Endometrium (tissue), 2 donors: ENCODE measurements at regions not wholly inside any gene's neighbourhood (a gene's known extent, or its start where the extent isn't known, plus 50 kb on each side); places are given as distances from the start of the nearest gene placed in this dataset.
"Not testable (repeated sequence)": the region's sequence is repeated elsewhere in the genome, so short reads cannot be mapped to it uniquely, and the experiment has no call there.

Source experiments
- FAIRE-seq: peaks from 2 replicates; lab custom pipeline; 2012; peaks lifted over from hg19 to GRCh38; lab: Jason Lieb, UNC
- donor health status: control.
- donor health status: control.

DNA sequence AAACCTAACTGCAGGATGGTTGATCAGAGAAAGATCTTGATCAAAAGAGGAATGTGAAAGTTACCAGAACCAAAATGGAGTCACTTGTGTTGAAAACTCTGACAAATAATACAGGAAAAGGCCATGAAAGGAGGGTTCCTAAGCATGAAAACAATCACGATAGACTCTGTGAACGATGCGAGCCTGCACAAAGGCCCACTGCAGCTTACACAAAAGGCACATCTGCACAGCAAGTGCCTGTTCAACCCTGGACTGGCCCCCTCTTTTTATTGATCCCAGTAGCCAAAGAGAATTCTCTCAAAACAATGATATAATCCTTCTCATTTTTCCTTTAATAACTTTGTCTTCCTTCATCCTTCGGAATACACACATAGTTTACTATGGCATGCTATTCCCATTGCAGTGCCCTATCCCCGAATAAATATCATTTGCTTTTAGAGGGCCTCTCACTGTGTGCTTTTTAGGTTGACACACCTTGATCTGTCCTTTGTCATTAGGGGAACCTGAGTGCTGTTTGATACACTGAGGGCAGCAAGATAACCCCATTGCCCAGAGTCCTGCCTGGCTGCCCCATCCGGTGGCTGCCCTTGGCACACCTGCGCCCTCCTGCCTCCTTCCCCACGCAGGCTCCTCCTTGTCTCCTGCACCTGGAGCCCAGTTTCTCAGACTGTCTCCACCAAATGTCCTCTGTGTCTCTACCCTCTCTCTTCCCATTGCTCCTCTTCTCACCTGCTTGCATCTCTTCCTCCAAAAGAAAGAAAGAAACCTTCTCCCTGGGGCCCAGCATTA, 98.3 kb upstream of the FRMD1 start:
- FAIRE-seq, result no peak

DNA sequence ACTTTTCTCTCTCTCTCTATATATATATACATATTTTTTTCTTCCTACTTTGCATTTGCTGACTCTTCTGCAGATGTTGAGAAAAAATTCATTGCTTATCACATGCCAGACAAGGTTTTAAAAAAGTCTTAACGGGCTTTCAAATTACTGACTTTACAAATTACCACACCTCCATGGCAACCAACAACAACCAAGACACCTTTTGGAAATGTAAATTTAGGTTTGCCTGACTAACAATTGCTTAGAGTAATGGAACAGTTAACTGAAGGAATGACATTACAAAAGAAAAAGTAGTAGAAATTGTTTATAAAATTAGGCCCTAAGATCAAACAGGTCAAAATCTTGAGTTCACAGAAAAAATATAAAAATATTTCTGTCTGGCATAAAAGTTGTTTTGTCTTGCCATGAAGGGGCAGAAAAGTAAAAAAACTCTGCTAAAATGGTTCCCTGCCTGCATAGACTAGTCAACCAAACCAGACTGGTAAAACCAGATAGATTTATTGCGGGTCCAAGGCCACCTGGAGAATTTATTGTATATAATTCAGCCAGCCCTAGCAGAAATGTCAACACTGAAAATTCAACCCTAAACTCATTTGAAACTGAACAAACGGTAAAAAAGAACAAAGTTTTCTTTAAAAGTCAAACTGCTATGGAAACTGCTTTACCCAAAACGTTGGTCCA, 92.8 kb upstream of the FRMD1 start:
- FAIRE-seq, result no peak

DNA sequence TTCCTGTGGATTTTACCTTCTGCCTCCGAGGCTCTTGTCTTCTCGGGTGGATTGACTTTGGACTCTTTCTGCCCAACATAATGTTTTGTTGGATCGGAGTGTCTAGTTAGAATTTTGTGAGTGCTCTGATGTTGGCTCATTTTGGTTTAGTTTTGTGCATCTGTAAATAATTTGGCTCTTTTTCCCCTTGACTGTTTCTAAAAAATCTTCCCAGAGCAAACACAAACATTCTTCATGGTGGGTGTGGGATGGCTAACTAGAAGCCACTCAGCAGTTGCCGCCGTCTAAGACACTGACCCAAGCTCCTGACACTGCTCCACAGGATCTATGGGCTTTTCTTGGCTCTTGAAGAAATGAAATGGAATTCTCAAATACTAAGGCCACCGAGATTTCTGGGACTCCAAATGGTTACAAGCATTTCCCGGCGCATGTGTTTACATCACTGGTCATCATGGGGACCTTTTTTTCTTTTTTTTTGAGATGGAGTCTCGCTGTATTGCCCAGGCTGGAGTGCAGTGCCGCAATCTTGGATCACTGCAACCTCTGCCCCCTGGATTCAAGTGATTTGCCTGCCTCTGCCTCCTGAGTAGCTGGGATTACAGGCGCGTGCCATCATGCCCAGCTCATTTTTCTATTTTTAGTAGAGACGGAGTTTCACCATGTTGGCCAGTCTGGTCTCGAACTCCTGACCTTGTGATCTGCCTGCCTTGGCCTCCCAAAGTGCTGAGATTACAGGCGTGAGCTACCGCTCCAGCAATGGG, 92.0 kb upstream of the FRMD1 start:
- no peak for FAIRE-seq

DNA sequence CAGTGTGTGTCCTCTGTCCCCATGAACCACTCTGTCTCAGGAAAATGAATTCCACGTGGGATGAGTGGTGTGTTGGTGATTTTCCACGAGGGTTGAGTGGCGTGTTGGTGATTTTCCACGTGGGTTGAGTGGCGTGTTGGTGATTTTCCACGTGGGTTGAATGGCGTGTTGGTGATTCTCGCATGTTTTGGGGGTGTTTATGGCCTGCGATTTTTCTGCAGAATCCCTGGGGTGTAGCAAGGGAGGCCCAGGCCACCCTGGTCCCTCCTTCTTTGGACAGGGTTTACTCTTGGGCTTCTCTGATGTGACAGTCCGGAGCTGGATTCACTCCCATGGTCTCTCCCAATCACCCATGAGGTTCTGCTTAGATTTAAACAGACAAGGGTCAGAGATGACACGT, 90.6 kb upstream of the FRMD1 start:
- no peak for FAIRE-seq

DNA sequence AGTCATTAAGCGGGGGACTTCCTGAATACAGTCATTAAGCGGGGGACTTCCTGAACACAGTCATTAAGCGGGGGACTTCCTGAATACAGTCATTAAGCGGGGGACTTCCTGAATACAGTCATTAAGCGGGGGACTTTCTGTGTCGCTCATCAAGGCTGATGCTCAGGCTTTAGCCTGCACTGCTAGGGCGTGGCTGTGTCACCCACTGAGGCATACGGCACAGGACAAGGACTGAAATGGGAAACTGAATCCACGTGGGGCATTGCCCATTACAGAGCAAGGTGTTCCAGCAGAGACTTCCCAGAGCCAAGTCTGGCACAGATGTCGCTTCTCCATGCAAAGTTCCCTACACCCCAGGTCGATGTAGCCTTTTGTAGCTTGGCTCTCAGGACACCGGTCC, 89.9 kb upstream of the FRMD1 start:
- not testable (repeated sequence) for FAIRE-seq

DNA sequence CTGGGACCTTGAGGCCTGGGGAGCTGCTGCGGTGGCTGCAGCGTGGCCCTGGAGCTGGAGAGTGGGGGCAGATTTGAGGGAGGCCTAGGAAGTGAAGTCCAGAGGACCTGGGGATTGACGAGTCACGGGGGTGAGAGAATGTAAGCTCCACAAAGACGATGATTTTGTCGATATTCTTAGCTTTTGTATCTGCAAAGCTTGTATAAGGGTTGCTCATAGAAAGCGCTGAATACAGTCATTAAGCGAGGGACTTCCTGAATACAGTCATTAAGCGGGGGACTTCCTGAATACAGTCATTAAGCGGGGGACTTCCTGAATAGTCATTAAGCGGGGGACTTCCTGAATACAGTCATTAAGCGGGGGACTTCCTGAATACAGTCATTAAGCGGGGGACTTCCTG, 89.3 kb upstream of the FRMD1 start:
- FAIRE-seq, result not testable (repeated sequence)

DNA sequence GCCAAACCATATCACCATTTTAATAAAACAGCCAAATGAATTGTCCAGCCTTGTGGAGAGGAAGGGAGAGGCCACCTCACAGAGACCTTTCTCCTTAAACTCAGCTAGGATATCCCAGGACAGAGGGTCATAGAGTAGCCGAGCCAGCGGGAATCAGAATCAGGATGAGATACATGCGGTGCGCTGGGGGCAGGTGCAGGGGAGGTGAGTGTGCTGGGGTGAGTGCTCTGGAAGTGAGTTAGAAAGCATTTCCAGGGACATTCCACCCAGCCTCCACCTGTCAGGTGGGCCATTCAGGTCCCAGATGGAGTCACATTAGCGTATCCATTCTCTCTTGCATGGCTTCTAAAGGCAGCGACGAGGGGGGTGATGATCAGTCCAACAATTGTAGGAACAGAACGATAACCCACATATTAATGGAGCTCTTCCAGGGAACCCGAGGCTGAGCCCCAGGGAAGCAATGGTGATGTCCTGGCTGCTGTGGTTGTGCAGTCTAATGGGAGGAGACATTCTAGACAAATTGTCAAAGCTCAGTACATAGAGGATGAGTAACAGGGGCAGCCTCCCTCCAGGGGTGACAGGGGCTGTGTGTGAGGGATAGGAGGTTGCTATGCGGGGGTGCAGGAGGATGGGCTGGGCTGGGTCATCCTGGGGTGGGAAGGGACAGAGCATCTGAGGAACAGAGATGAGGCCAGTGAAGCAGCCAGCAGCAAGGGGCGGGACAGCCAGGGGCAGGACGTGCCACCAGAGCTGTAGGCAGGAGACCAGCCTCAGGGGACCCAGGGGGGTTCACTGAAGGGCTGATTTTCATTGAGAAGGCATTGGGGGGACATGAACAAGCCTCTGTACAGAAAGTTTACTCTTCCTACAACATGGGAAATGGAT, 88.7 kb upstream of the FRMD1 start:
- FAIRE-seq, result no peak

DNA sequence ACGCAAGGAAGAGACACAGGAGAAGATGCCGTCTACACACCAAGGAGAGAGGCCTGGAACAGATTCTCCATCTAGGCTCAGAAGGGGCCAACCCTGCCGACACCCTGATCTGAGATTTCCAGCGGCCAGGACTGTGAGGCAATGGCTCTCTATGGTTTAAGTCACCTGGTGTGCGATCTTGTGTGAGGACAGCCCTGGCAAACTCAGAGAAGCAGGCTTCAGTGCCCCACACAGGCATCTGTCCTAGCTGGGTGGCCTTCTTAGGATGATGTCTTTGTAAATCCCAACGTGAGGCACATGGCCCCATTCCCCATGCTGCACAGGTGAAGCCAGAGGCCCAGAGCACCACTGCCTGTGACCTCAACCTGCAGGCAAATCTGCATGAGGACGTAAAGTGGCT, 87.6 kb upstream of the FRMD1 start:
- FAIRE-seq, result no peak

DNA sequence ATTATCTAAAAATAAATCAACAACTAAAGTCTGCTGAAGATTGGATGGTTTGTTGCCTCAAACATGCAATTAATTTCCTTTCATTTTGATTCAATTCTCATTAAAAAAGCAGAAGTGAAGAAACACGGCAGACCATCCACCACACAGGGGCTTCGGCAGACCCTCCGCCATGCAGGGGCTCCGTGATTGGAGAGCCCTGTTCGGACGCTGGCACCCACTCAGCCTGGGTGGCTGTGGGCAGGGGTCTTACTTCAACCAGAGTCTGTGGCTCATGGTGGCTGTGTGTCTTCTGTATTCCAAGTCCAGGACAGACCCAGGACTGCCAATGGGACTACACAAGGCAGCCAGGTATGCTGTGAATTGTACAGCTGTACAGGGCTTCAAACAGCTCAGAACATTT, 86.9 kb upstream of the FRMD1 start:
- FAIRE-seq, result no peak

DNA sequence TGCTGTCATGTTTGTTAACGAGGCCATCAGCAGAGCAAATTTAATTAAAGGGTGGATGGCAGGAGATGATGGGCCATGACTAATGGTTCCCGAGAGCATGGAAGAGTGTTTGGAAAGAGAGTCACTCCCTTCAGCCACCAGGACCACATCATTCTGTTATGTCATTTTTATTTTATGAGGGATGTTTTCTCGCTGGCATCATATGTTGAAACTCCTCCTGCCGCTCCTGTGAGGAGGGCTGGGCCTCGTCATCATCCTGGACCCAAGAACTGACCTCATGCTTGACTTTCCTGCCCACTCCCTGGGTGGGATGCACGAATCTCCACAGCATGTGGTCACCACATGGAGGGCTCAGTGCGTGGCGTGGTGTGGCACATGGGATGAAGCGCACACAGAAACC, 86.4 kb upstream of the FRMD1 start:
- FAIRE-seq, result no peak

DNA sequence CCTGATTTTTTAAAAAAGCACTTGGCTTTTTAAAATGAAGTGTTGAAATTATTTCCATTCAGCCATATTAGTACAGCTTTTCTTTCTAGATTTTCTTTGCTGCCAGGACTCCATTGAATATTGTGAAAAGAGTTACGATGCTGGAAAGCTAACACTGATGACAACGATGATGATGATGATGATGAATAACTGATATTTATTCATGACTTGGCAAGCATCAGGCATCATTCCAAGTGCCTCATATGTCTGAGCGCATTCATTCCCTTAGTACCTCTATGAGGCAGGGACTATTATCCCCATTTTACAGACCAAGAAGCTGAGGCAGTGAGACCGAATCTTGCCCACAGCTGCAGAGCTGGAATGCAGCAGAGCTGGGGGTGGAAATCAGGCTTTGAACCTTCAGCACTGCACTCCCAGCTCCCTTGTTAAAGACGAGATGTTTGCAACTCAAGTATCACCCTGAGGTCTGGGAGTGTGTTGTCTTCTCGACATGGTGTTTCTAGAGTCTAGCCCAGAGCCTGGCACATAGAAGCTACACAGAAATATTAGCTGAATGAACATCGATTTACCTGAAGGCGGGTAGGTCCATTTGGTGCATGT, 85.5 kb upstream of the FRMD1 start:
- FAIRE-seq, result no peak

DNA sequence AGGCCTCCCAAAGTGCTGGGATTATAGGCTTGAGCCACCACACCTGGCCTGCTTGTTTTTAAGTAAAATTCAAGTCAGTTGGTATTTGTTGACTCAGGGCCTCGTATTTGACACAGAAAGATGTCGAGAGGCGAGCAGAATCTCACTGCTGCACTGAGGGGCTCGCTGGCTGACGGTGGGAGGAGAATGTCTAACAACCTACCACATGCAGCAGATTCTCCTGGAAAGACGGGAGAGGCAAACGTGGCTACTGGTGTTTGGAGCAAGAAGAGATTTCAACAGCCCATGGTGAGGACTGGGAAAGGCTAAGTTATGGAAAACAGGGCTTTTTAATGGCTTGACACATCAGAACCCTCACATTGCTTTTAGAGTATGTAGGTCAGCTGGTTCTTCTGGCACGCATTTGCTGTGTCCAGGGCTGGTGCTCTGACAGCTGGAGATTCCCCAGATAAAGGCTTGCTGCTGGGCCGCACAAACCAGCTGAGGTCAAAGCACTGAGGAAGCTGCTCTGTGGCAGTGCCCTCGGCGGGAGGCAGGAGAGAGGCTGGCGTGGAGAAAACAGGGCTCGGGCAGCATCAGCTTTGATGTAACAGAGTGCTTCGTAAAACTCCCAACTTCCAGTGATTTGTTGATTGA, 84.2 kb upstream of the FRMD1 start:
- no peak for FAIRE-seq

DNA sequence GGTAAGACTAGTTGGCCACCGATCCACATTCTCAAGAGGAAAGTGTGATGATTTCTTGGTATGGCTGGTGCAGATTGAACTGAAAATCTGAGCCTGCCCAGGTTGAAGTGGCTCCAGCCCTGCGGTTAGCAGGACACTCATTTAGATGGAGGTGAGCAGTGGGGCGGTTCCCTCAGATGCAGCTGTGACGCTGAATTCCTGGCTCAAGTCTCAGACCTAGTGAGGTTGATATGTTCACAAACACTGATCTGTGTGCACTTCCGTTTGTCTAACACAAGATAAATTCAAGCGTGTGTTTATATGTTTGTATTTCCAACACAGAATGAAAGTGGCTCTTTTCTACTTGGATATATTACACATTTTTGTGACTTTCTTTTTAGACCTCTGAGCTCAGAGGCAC, 83.4 kb upstream of the FRMD1 start:
- FAIRE-seq, result no peak

DNA sequence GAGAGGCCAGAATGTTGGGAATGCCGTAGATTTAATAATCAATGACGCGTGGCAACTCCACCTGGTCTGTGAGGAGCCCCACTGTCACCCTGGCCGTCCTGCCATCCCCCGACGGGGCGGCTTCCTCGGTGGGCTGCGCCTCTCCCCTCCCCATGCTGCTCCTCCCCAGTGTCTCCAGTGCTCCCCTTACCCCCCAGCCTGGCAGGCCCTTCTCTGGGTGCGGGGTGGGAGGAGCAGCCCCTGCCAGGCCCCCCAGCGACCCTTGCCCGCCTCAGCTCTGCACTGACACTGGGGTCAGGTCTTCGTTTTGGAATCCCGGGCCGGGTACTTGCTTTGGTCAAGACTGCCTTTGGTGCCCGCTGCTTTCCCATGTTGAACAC, 82.3 kb upstream of the FRMD1 start:
- FAIRE-seq, result no peak

DNA sequence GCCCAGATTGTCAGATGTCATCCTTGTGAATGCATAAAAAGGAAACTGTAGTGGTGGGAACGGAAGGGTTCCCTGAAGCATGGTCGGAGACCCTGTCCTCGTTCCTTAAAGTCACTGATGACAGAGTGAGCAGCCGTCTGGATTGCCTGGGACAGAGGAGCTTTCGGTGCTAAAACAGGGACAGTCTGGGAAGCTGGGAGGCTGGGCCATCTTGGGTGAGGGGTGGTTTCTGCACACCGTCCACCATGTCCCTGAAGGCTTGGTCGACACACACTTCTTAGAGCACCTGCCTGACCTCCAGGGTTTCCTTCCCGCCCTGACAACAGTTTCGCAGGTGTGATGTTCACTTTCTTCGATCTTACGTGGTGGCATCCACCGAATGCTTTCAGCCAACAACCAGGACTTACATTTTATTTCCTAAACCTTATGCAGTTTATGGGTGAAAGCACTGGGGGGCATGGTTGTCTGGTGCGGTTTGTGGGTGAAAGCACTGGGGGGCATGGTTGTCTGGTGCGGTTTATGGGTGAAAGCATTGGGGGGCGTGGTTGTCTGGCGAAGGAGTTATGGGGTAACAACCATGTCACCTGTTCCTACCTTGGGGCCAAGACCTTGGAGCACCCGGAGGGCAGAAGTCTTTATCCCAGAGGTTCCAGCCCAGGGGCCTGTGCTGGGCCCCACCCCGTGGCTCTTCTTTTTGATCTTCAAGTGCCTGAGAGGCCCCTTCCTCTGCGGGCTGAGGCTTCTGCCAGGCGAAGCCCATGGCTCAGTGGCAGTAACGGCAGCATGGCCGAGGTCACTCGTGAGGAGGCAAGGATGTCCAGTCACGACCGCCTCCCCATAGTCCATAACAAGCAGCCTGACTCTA, 81.7 kb upstream of the FRMD1 start:
- no peak for FAIRE-seq

DNA sequence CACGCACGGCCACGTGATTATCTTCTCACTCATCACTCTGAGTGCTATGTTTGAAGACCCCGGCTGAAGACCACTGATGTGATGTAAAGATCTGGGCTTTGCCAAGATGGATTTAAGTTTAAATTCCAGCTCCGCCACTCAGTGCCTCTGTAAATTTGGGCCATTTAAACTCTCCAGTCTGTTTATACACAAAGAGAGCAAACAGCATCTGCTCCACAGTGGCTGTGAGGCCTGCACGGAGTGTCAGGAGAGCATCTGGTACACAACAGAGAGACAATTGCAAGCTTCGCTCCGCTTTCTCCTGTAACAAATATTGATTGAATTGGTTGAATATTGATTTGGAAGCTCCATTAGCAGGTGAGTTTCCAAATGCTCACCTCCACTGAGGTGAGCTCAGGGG, 80.5 kb upstream of the FRMD1 start:
- no peak for FAIRE-seq

DNA sequence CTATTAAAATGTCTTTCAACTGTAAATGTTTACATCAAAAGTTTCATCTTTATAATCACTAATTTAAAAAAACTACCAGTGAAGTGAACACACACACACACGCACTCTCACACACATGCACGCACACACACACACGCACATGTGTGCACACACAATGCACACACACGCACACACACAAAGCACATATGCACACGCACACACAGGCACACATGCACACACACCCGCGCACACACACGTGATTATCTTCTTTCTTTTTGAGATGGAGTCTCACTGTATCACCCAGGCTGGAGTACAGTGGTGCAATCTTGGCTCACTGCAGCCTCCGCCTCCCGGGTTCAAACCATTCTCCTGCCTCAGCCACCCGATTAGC, 80.0 kb upstream of the FRMD1 start:
- FAIRE-seq, result no peak

DNA sequence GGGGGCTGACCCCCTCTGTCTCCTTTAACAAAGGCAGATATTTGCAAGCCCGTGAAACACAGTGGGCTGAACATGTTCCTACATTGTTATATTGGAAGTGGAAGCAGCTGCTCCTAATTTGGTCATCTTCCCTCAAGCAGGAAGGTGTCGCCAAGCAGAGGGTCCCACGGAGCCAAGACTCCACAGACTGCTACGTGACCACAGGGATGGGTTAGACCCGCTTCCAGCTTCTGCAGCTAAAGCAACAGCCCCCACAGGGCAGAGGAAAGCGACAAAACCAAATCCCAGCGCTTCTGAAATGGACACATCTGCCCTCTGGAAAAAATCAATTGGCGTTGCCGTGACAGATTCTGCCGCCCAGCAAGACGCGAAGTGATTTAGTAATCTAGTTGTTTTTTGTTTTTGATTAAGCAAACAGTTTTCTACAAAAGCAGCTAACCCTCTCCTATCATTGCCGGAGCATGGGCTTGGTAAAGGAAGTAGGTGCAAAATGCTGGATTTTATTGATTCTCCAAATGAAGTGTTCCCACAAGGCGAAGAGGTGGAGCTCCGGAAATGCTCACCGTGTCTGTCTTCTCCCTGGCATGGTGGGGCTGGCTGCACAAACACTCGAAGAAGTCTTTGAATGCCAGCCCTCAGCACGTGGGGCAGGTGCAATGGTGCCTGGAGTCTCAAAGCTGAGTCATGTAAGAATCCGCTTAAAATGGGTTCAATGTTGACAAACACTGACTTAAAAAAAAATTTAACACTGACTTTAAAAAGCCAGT, 79.4 kb upstream of the FRMD1 start:
- FAIRE-seq, result no peak
